B cell (primary cell): ENCODE measurements at regions not wholly inside any gene's neighbourhood (a gene's known extent, or its start where the extent isn't known, plus 50 kb on each side); places are given as distances from the start of the nearest gene placed in this dataset.

Source experiments
- ATAC-seq: fragments of 200-7000 bp; cut with Tn5 transposase; one replicate; pipeline ENCODE4 v1.10.0; 2021; ENCODE audit warnings: low read depth, mild to moderate bottlenecking, moderate number of reproducible peaks, moderate library complexity
- CTCF ChIA-PET: fragments of 350-600 bp; sonication (Branson Sonifier 250); formaldehyde crosslinking; loops from one replicate; lab custom pipeline; 2021; ENCODE audit warnings: antibody characterized with exemption, inconsistent platforms; lab: Charles Lee
- POLR2A ChIA-PET: fragments of 350-600 bp; sonication (Branson Sonifier 250); formaldehyde crosslinking; loops from one replicate; lab custom pipeline; 2021; ENCODE audit warnings: antibody characterized with exemption; lab: Charles Lee
- DNase-seq: peaks from one replicate; pipeline ENCODE4 v3.0.0; 2013
- H2AFZ ChIP-seq: 2 replicates; pipeline ENCODE4 v1.6.1; 2012; ENCODE audit warnings: mild to moderate bottlenecking, low read depth, low read length; ENCODE audit not compliant: insufficient read depth, poor library complexity, severe bottlenecking
- H3K27ac ChIP-seq, 2 donors: 1 replicate in 1 of 2; 2 replicates in 1 of 2; pipeline ENCODE4 v1.5.1; 2012 to 2013; ENCODE audit warnings: low read length in 2 of 2, mild to moderate bottlenecking in 2 of 2, moderate library complexity in 1 of 2
- H3K27me3 ChIP-seq, 4 experiments: fragments of 200-600 bp in 1 of 4; sonication (generic) in 1 of 4; replicated peaks in 1 of 4; 1 replicate in 2 of 4; 2 replicates in 2 of 4; pipeline versions ENCODE4 v1.6.1 to v1.7.0; 2013 to 2016; ENCODE audit warnings: low read length in 3 of 4, mild to moderate bottlenecking in 2 of 4, mixed read lengths in 1 of 4, moderate library complexity in 1 of 4; ENCODE audit not compliant: insufficient read depth in 4 of 4, control insufficient read depth in 3 of 4; ENCODE audit errors: control extremely low read depth in 1 of 4
- H3K36me3 ChIP-seq, 2 experiments: replicated peaks in 1 of 2; 1 replicate in 1 of 2; 2 replicates in 1 of 2; pipeline versions ENCODE4 v1.6.1 to v1.7.1; 2013; ENCODE audit warnings: low read length in 1 of 2; ENCODE audit not compliant: insufficient read depth in 2 of 2, control insufficient read depth in 1 of 2; ENCODE audit errors: control extremely low read depth in 1 of 2, extremely low read depth in 1 of 2
- H3K4me1 ChIP-seq, 2 donors: fragments of 200-600 bp in 1 of 2; sonication (generic) in 1 of 2; 1 replicate in 1 of 2; 2 replicates in 1 of 2; pipeline versions ENCODE4 v1.5.1 to v1.6.1; 2013 to 2017; ENCODE audit warnings: low read length in 2 of 2; ENCODE audit not compliant: control insufficient read depth in 2 of 2, insufficient read depth in 2 of 2
- H3K4me2 ChIP-seq: replicated peaks from 2 replicates; pipeline ENCODE3; 2012; ENCODE audit warnings: mild to moderate bottlenecking, low read depth, low read length; ENCODE audit not compliant: poor library complexity, severe bottlenecking
- H3K4me3 ChIP-seq, 5 experiments: fragments of 200-600 bp in 1 of 5; sonication (generic) in 1 of 5; 1 replicate in 3 of 5; 2 replicates in 2 of 5; pipeline versions ENCODE4 v1.5.1 to v1.7.0; 2011 to 2016; ENCODE audit warnings: low read length in 4 of 5, mild to moderate bottlenecking in 4 of 5, low read depth in 2 of 5, control low read depth in 1 of 5, moderate library complexity in 1 of 5; ENCODE audit not compliant: insufficient read depth in 1 of 5; ENCODE audit errors: control extremely low read depth in 1 of 5, extremely low read depth in 1 of 5
- H3K79me2 ChIP-seq: fragments of 200-600 bp; sonication (generic); one replicate; pipeline ENCODE4 v1.6.0; 2016; ENCODE audit warnings: low read length; ENCODE audit not compliant: control insufficient read depth, insufficient read depth
- H3K9ac ChIP-seq: fragments of 200-600 bp; sonication (generic); 2 replicates; pipeline ENCODE4 v1.6.1; 2017; ENCODE audit warnings: mild to moderate bottlenecking, low read length, moderate library complexity
- H3K9me3 ChIP-seq, 3 donors: one replicate each; pipeline versions ENCODE4 v1.6.1 to v1.7.1; 2013; ENCODE audit warnings: low read length in 2 of 3; ENCODE audit not compliant: control insufficient read depth in 2 of 3, insufficient read depth in 1 of 3; ENCODE audit errors: control extremely low read depth in 1 of 3
- H4K20me1 ChIP-seq: 2 replicates; pipeline ENCODE4 v1.6.0; 2012; ENCODE audit warnings: mild to moderate bottlenecking, low read length; ENCODE audit not compliant: insufficient read depth, control insufficient read depth, poor library complexity, severe bottlenecking
- H3K27ac Mint-ChIP-seq: one replicate; pipeline ENCODE4 v1.8.0; 2021; ENCODE audit warnings: mixed read lengths
- H3K27me3 Mint-ChIP-seq: one replicate; pipeline ENCODE4 v1.8.0; 2021; ENCODE audit warnings: mixed read lengths
- H3K4me1 Mint-ChIP-seq: one replicate; pipeline ENCODE4 v1.8.0; 2021; ENCODE audit warnings: mixed read lengths
- H3K4me3 Mint-ChIP-seq: one replicate; pipeline ENCODE4 v1.8.0; 2021; ENCODE audit warnings: mixed read lengths
- H3K9me3 Mint-ChIP-seq: one replicate; pipeline ENCODE4 v1.8.0; 2022; ENCODE audit warnings: mixed read lengths; ENCODE audit not compliant: insufficient read depth
- EZH2 ChIP-seq: IDR thresholded peaks from 2 replicates; pipeline ENCODE4 v1.6.1; 2012; ENCODE audit warnings: borderline replicate concordance, low read depth, mild to moderate bottlenecking, moderate library complexity, low read length; ENCODE audit not compliant: insufficient read depth, poor library complexity, severe bottlenecking
- WGBS: methylation state at CpG from one replicate; pipeline ENCODE4 v1.1.5; 2013; ENCODE audit warnings: missing lambda C conversion rate; ENCODE audit not compliant: insufficient coverage; 5-methylcytosine and 5-hydroxymethylcytosine counted together
- intact Hi-C: fragments of 100-400 bp; cut with micrococcal nuclease; formaldehyde crosslinking; loops from one replicate; pipeline ENCODE4 v1.10.0; 2022
- TF ChIP-seq, protein P1 (sequence below): fragments of 200-600 bp; IDR thresholded peaks from one replicate; pipeline ENCODE4 v1.8.0; 2022; ENCODE audit warnings: antibody characterized with exemption, mild to moderate bottlenecking

DNA sequence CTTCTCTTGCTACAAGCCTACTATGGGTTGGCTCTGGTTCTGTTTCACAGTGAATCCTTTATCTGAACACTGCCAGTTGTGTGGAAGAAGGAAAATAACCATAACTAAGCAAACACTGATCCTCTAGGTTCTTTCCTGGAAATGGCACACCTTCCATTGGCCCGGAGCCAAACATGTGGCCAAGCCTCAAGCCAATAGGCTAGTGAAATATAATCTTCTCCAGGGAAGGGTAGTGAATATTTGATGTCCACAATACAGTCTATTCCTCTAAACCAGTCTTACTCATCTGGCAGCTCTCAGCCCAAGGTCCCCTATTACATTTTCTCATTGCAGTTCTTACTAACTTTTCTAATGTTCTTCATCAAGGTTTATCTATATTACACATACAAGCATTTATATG lies 921.3 kb downstream of the TUSC7 start:
- H3K9me3 Mint-ChIP-seq = no peaks in the 10 kb centered on the region
- ChIA-PET CTCF (no interaction called here), POLR2A (no interaction called here)
- no peaks in the 10 kb centered on the region for H3K36me3 ChIP-seq
- no peaks in the 10 kb centered on the region for H3K4me1 Mint-ChIP-seq
- no peak overlapping the region for H3K4me2 ChIP-seq
- no peaks in the 10 kb centered on the region for H4K20me1 ChIP-seq
- DNase-seq (no peak), ATAC-seq (no peak)
- H3K9ac ChIP-seq = no peak overlapping the region
- no peak overlapping the region for H2AFZ ChIP-seq
- no peak overlapping the region for H3K4me3 Mint-ChIP-seq
- no peak overlapping the region for H3K27ac Mint-ChIP-seq
- H3K27me3 Mint-ChIP-seq = no peaks in the 10 kb centered on the region
- TF ChIP-seq, protein P1, sequence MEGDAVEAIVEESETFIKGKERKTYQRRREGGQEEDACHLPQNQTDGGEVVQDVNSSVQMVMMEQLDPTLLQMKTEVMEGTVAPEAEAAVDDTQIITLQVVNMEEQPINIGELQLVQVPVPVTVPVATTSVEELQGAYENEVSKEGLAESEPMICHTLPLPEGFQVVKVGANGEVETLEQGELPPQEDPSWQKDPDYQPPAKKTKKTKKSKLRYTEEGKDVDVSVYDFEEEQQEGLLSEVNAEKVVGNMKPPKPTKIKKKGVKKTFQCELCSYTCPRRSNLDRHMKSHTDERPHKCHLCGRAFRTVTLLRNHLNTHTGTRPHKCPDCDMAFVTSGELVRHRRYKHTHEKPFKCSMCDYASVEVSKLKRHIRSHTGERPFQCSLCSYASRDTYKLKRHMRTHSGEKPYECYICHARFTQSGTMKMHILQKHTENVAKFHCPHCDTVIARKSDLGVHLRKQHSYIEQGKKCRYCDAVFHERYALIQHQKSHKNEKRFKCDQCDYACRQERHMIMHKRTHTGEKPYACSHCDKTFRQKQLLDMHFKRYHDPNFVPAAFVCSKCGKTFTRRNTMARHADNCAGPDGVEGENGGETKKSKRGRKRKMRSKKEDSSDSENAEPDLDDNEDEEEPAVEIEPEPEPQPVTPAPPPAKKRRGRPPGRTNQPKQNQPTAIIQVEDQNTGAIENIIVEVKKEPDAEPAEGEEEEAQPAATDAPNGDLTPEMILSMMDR = no peak
- no peak for TF ChIP-seq EZH2
- H3K79me2 ChIP-seq = no peaks in the 10 kb centered on the region
- no peak overlapping the region for H3K27ac ChIP-seq
- intact Hi-C loops = no loop called here
- no peaks in the 10 kb centered on the region for H3K9me3 ChIP-seq
- no peaks in the 10 kb centered on the region for H3K4me1 ChIP-seq
- H3K27me3 ChIP-seq = no peaks in the 10 kb centered on the region
- no peak overlapping the region for H3K4me3 ChIP-seq
- no CpG with 5 or more reads among the region's 1 CpG for WGBS

DNA sequence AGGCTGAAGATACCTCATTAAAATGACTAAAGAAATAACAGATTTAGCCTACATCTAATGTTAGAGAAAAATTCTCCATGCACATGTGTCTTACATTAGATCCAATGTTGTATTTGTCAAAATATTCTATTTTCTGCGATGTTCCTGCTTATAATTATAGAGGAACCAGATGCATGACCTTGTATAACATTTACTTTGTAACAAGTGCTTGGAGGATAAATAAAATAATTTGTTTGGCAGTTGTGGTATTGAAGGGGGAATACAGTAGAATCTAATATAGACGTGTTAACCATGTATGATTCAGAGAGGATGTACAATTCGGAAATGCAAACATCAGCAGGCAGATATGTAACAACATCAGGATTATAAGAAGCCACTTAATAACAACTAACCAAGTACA lies 922.2 kb downstream of the TUSC7 start:
- Histone ChIP-seq H4K20me1 (no peaks in the 10 kb centered on the region), H3K79me2 (no peaks in the 10 kb centered on the region), H3K27ac (no peak overlapping the region), H2AFZ (no peak overlapping the region), H3K36me3 (no peaks in the 10 kb centered on the region), H3K9me3 (no peaks in the 10 kb centered on the region), H3K9ac (no peak overlapping the region), H3K4me2 (no peak overlapping the region), H3K4me1 (no peaks in the 10 kb centered on the region), H3K27me3 (no peaks in the 10 kb centered on the region), H3K4me3 (no peak overlapping the region)
- intact Hi-C loops = no loop called here
- Mint-ChIP-seq H3K27me3 (no peaks in the 10 kb centered on the region), H3K4me3 (no peak overlapping the region), H3K27ac (no peak overlapping the region), H3K9me3 (no peaks in the 10 kb centered on the region), H3K4me1 (no peaks in the 10 kb centered on the region)
- POLR2A ChIA-PET = no interaction called here
- CTCF ChIA-PET = no interaction called here
- no peak for TF ChIP-seq EZH2
- TF ChIP-seq, protein P1 = no peak
- no peak for ATAC-seq
- no CpG with 5 or more reads among the region's 3 CpGs for WGBS
- no peak for DNase-seq
